Stimulated activated CD8-positive, alpha-beta memory T cell treated with anti-CD3 and anti-CD28 coated beads, Interleukin-4, amount 100 ng/mL, for 24 hours (primary cell): ENCODE measurements at regions not wholly inside any gene's neighbourhood (a gene's known extent, or its start where the extent isn't known, plus 50 kb on each side); places are given as distances from the start of the nearest gene placed in this dataset.
"Not testable (repeated sequence)": the region's sequence is repeated elsewhere in the genome, so short reads cannot be mapped to it uniquely, and the experiment has no call there.

ENCODE experiments used
- DNase-seq: peaks from one replicate; pipeline ENCODE4 v3.0.0-alpha.2; 2020; ENCODE audit warnings: low read depth

GRCh38 chr5:131005963-131006684 is 158.9 kb downstream of the HINT1 start:
- DNase-seq, result no peak

GRCh38 chr5:131001507-131001906 is 163.5 kb downstream of the HINT1 start:
- DNase-seq, result no peak

GRCh38 chr5:131000289-131000688 is 164.8 kb downstream of the HINT1 start:
- no peak for DNase-seq

- DNase-seq, result not testable (repeated sequence)
These were observed 168.3 kb downstream of the HINT1 start for GRCh38 chr5:130996720-130997119.

GRCh38 chr5:130995851-130996250 is 169.2 kb downstream of the HINT1 start:
- no peak for DNase-seq

- DNase-seq, result no peak
These were observed 169.9 kb downstream of the HINT1 start for GRCh38 chr5:130995254-130995515.

- no peak for DNase-seq
These were observed 170.4 kb downstream of the HINT1 start for GRCh38 chr5:130994496-130995253.

- no peak for DNase-seq
These were observed 172.4 kb downstream of the HINT1 start for GRCh38 chr5:130992621-130993020.

- no peak for DNase-seq
These were observed 173.0 kb downstream of the HINT1 start for GRCh38 chr5:130992095-130992494.

GRCh38 chr5:130985776-130986175 is 179.3 kb downstream of the HINT1 start:
- no peak for DNase-seq

- no peak for DNase-seq
These were observed 183.4 kb downstream of the HINT1 start for GRCh38 chr5:130981663-130982062.

- no peak for DNase-seq
These were observed 186.6 kb downstream of the HINT1 start for GRCh38 chr5:130978475-130978874.

- DNase-seq, result no peak
These were observed 188.6 kb downstream of the HINT1 start for GRCh38 chr5:130976493-130976892.

GRCh38 chr5:130975847-130976246 is 189.2 kb downstream of the HINT1 start:
- DNase-seq, result no peak

GRCh38 chr5:130975299-130975698 is 189.8 kb downstream of the HINT1 start:
- DNase-seq, result no peak

- DNase-seq, result no peak
These were observed 190.9 kb downstream of the HINT1 start for GRCh38 chr5:130974021-130974683.

- DNase-seq, result no peak
These were observed 198.0 kb downstream of the HINT1 start for GRCh38 chr5:130966990-130967525.

GRCh38 chr5:130965920-130966319 is 199.1 kb downstream of the HINT1 start:
- no peak for DNase-seq

- DNase-seq, result no peak
These were observed 199.7 kb downstream of the HINT1 start for GRCh38 chr5:130965360-130965759.

- DNase-seq, result no peak
These were observed 200.5 kb downstream of the HINT1 start for GRCh38 chr5:130964231-130965202.

- DNase-seq, result no peak
These were observed 201.3 kb downstream of the HINT1 start for GRCh38 chr5:130963798-130964197.

GRCh38 chr5:130957151-130957550 is 207.9 kb downstream of the HINT1 start:
- no peak for DNase-seq
